Smooth muscle cell (in vitro differentiated cells): ENCODE measurements at regions not wholly inside any gene's neighbourhood (a gene's known extent, or its start where the extent isn't known, plus 50 kb on each side); places are given as distances from the start of the nearest gene placed in this dataset.

ENCODE experiments used
- DNase-seq: peaks from one replicate; lab custom pipeline; 2025; ENCODE audit not compliant: unreplicated experiment; lab: John Stamatoyannopoulos, UW
- H2AFZ ChIP-seq: fragments of 200-600 bp; sonication (generic); 2 replicates; pipeline ENCODE4 v1.6.0; 2016; ENCODE audit warnings: antibody characterized with exemption, low read depth, mild to moderate bottlenecking
- H3F3A ChIP-seq: fragments of 200-600 bp; sonication (generic); 2 replicates; pipeline ENCODE4 v1.6.0; 2017; ENCODE audit warnings: antibody characterized with exemption, low read depth
- H3K27ac ChIP-seq: fragments of 200-600 bp; sonication (generic); 2 replicates; pipeline ENCODE4 v1.5.1; 2016; ENCODE audit warnings: low read depth, mild to moderate bottlenecking
- H3K27me3 ChIP-seq: fragments of 200-600 bp; sonication (generic); 2 replicates; pipeline ENCODE4 v1.6.1; 2016; ENCODE audit warnings: low read depth, mild to moderate bottlenecking
- H3K36me3 ChIP-seq: fragments of 200-600 bp; sonication (generic); 2 replicates; pipeline ENCODE4 v1.5.1; 2016; ENCODE audit warnings: low read depth
- H3K4me1 ChIP-seq: fragments of 200-600 bp; sonication (generic); 2 replicates; pipeline ENCODE4 v1.5.1; 2016; ENCODE audit warnings: low read depth
- H3K4me2 ChIP-seq: fragments of 200-600 bp; sonication (generic); 2 replicates; pipeline ENCODE4 v1.6.0; 2016; ENCODE audit warnings: mild to moderate bottlenecking
- H3K4me3 ChIP-seq: fragments of 200-600 bp; sonication (generic); 2 replicates; pipeline ENCODE4 v1.5.1; 2016; ENCODE audit warnings: mild to moderate bottlenecking
- H3K79me2 ChIP-seq: fragments of 200-600 bp; sonication (generic); 2 replicates; pipeline ENCODE4 v1.6.0; 2016; ENCODE audit warnings: low read depth, mild to moderate bottlenecking
- H3K9ac ChIP-seq: fragments of 200-600 bp; sonication (generic); 2 replicates; pipeline ENCODE4 v1.6.0; 2016; ENCODE audit warnings: low read depth
- H3K9me3 ChIP-seq: fragments of 200-600 bp; sonication (generic); replicated peaks from 2 replicates; pipeline ENCODE4 v1.5.1; 2016; ENCODE audit warnings: low read depth
- H4K20me1 ChIP-seq: fragments of 200-600 bp; sonication (generic); 2 replicates; pipeline ENCODE4 v1.6.0; 2016; ENCODE audit warnings: low read depth
- WGBS: methylation state at CpG from one replicate; pipeline ENCODE4 v1.1.7; 2016; ENCODE audit warnings: low lambda C conversion rate; 5-methylcytosine and 5-hydroxymethylcytosine counted together
- TF ChIP-seq, protein P1 (sequence below): fragments of 200-600 bp; sonication (generic); IDR thresholded peaks from 2 replicates; pipeline ENCODE4 v1.5.1; 2017; ENCODE audit warnings: borderline replicate concordance, mild to moderate bottlenecking, antibody characterized with exemption; ENCODE audit not compliant: insufficient read depth, poor library complexity, severe bottlenecking

DNA sequence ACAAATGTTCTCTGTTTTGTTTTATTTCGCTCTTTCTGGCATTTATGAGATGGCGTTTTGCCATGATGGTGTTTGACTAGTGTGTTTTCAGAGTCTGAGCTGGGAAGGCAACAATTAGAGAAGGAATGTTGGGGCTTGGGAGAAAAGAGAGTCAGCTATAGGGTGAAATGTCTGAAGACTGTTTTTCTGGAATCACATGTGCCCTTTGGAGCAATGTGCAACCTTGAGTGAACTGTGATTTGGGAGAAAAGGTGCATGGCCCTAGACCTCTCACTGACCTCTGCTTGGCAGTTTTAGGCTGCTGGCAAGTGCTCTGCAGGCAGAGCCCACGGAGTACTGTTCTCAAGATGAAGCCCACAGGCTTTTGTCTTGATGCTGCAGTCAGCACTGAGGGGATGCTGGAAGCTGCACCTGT, 379.9 kb upstream of the PDE3A start:
- H2AFZ ChIP-seq = no peak overlapping the region

DNA sequence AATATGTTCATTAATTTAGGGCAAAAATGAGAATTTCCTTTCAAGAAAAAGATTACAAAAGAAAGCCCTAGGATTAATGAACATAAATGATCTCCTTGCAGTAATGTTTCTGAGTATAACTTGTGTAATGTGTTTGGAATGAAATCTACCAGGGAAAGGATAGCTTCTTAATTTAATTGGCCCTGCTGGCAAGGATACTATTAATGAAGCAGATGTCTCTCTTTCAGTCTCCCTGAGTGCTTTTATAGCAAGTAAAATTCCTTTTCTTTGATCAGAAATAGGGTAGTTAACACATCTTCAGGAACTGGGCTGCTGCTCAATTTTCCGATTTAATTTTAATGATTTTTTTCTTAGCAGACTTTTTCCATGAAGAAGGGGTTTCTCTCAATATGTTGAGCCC, 379.4 kb upstream of the PDE3A start:
- TF ChIP-seq, protein P1, sequence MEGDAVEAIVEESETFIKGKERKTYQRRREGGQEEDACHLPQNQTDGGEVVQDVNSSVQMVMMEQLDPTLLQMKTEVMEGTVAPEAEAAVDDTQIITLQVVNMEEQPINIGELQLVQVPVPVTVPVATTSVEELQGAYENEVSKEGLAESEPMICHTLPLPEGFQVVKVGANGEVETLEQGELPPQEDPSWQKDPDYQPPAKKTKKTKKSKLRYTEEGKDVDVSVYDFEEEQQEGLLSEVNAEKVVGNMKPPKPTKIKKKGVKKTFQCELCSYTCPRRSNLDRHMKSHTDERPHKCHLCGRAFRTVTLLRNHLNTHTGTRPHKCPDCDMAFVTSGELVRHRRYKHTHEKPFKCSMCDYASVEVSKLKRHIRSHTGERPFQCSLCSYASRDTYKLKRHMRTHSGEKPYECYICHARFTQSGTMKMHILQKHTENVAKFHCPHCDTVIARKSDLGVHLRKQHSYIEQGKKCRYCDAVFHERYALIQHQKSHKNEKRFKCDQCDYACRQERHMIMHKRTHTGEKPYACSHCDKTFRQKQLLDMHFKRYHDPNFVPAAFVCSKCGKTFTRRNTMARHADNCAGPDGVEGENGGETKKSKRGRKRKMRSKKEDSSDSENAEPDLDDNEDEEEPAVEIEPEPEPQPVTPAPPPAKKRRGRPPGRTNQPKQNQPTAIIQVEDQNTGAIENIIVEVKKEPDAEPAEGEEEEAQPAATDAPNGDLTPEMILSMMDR = no peak
- 93% methylated on average over 1 of the region's 1 CpG for WGBS
- Histone ChIP-seq H3K4me1 (no peaks in the 10 kb centered on the region), H2AFZ (no peak overlapping the region), H4K20me1 (no peaks in the 10 kb centered on the region), H3K27me3 (no peaks in the 10 kb centered on the region), H3K9ac (no peak overlapping the region), H3K27ac (no peak overlapping the region), H3K4me3 (no peak overlapping the region), H3K36me3 (no peaks in the 10 kb centered on the region), H3K9me3 (no peaks in the 10 kb centered on the region), H3K79me2 (no peaks in the 10 kb centered on the region), H3F3A (no peaks in the 10 kb centered on the region), H3K4me2 (no peak overlapping the region)
- no peak for DNase-seq

More for the DNA sequence above, 379.9 kb upstream of the PDE3A start:
- Histone ChIP-seq H3K36me3 (no peaks in the 10 kb centered on the region), H3K9me3 (no peaks in the 10 kb centered on the region), H3K27ac (no peak overlapping the region), H3K79me2 (no peaks in the 10 kb centered on the region), H3K9ac (no peak overlapping the region), H3K4me3 (no peak overlapping the region), H3F3A (no peaks in the 10 kb centered on the region), H3K27me3 (no peaks in the 10 kb centered on the region), H3K4me2 (no peak overlapping the region), H4K20me1 (no peaks in the 10 kb centered on the region), H3K4me1 (no peaks in the 10 kb centered on the region)
- 46% methylated on average over 3 of the region's 3 CpGs for WGBS
- no peak for DNase-seq
- TF ChIP-seq, protein P1 = no peak

DNA sequence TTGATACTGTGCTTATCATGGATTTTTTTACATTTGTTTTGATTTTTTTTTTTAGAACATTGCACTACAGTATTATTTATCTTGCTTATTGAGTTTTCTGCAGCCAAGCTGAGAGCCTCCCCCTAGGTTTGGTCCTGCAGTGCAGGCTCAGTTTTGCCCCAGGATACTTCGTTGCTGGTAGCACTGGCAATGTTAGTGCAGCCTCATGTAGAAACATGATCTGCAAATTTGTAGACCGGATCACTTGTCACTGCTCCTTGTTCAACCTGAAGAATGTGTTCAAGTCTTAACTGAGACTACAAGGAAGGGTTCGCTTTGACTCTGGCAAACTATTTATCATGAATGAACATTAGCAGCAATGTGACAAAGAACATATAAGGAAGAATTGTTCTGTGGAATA, 377.2 kb upstream of the PDE3A start:
- Histone ChIP-seq H3K4me1 (no peaks in the 10 kb centered on the region), H2AFZ (peak overlapping the region; percentile 27), H3K36me3 (no peaks in the 10 kb centered on the region), H3K9me3 (no peaks in the 10 kb centered on the region), H3F3A (no peaks in the 10 kb centered on the region), H3K4me3 (no peak overlapping the region), H3K4me2 (no peak overlapping the region), H3K27me3 (no peaks in the 10 kb centered on the region), H3K79me2 (no peaks in the 10 kb centered on the region), H3K27ac (no peak overlapping the region), H4K20me1 (no peaks in the 10 kb centered on the region), H3K9ac (no peak overlapping the region)
- TF ChIP-seq, protein P1 = no peak
- WGBS = 75% methylated on average over 3 of the region's 3 CpGs
- no peak for DNase-seq

DNA sequence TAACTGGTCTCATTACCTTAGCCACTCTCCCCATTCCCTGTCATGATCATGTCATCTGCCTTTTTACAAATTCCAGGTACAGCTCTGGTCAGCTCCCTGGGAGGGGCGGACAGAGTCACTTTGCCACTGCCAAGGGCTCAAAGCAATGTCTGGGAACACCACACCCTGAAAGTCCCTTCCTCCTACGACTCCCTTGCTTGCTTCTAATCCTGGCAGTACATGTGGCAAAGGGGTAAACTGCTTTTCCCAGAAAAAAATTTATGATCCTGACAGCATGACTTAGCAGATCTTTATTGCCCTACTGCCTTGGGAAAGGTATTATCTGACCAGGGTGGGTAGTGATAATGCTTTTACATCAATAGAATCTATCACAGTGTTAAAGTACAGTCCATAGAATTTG, 376.0 kb upstream of the PDE3A start:
- Histone ChIP-seq H4K20me1 (no peaks in the 10 kb centered on the region), H3K4me2 (no peak overlapping the region)
- 42% methylated on average over 2 of the region's 2 CpGs for WGBS

More for the DNA sequence above, 376.0 kb upstream of the PDE3A start:
- Histone ChIP-seq H3K27me3 (no peaks in the 10 kb centered on the region), H3F3A (no peaks in the 10 kb centered on the region), H3K4me3 (no peak overlapping the region), H3K79me2 (no peaks in the 10 kb centered on the region), H3K9me3 (no peaks in the 10 kb centered on the region), H3K4me1 (no peaks in the 10 kb centered on the region), H3K9ac (no peak overlapping the region), H2AFZ (peak overlapping the region; percentile 33), H3K36me3 (no peaks in the 10 kb centered on the region), H3K27ac (no peak overlapping the region)
- DNase-seq = no peak
- TF ChIP-seq, protein P1 = no peak
